Natural killer cell treated with Interleukin-12 subunit alpha and Interleukin-12 subunit beta and Interleukin-15 and Interleukin-18, amount 100 ng/mL, for 72 hours (primary cell): ENCODE measurements at regions not wholly inside any gene's neighbourhood (a gene's known extent, or its start where the extent isn't known, plus 50 kb on each side); places are given as distances from the start of the nearest gene placed in this dataset.

Source experiments
- ATAC-seq, 2 donors: fragments of 150-1000 bp; cut with Tn5 transposase in 1 of 2; sonication (Bioruptor Pico), chemical (Tn5 transposase) in 1 of 2; 2 replicates each; pipeline ENCODE4 v1.10.0; 2021
- DNase-seq: peaks from one replicate; pipeline ENCODE4 v3.0.0; 2022; ENCODE audit warnings: low spot score
- H3K27ac Mint-ChIP-seq, 2 donors: 1 replicate in 1 of 2; 2 replicates in 1 of 2; pipeline ENCODE4 v1.8.0; 2022; ENCODE audit warnings: mixed read lengths in 2 of 2, mild to moderate bottlenecking in 1 of 2, moderate library complexity in 1 of 2
- H3K27me3 Mint-ChIP-seq, 2 donors: 1 replicate in 1 of 2; 2 replicates in 1 of 2; pipeline ENCODE4 v1.8.0; 2022; ENCODE audit warnings: mixed read lengths in 2 of 2
- H3K36me3 Mint-ChIP-seq: one replicate; pipeline ENCODE4 v1.8.0; 2022; ENCODE audit warnings: mixed read lengths
- H3K4me1 Mint-ChIP-seq, 2 donors: 1 replicate in 1 of 2; 2 replicates in 1 of 2; pipeline ENCODE4 v1.8.0; 2022; ENCODE audit warnings: low read depth in 2 of 2, mixed read lengths in 2 of 2, mild to moderate bottlenecking in 1 of 2
- H3K4me3 Mint-ChIP-seq: one replicate; pipeline ENCODE4 v1.8.0; 2022; ENCODE audit warnings: mixed read lengths
- H3K9me3 Mint-ChIP-seq: 2 replicates; pipeline ENCODE4 v1.8.0; 2022; ENCODE audit warnings: mixed read lengths

GRCh38 chr13:111632906-111633305 lies 312.5 kb downstream of the TEX29 start:
- DNase-seq (no peak), ATAC-seq (no peak)
- no peaks in the 10 kb centered on the region for H3K9me3 Mint-ChIP-seq
- H3K27me3 Mint-ChIP-seq: peaks cover 0 to 10% of the 10 kb centered on the region in 2 donors
- no peaks in the 10 kb centered on the region for H3K4me1 Mint-ChIP-seq
- H3K4me3 Mint-ChIP-seq: no peak overlapping the region
- H3K27ac Mint-ChIP-seq: no peak overlapping the region
- no peaks in the 10 kb centered on the region for H3K36me3 Mint-ChIP-seq

- no peak for ATAC-seq
- no peaks in the 10 kb centered on the region for H3K9me3 Mint-ChIP-seq
Observed at GRCh38 chr13:111633401-111633800, 313.0 kb downstream of the TEX29 start.

GRCh38 chr13:111634410-111634809 lies 314.0 kb downstream of the TEX29 start:
- ATAC-seq: no peak
- peaks cover 0 to 10% of the 10 kb centered on the region in 2 donors for H3K27me3 Mint-ChIP-seq
- H3K4me3 Mint-ChIP-seq: no peak overlapping the region
- H3K36me3 Mint-ChIP-seq: no peaks in the 10 kb centered on the region
- no peak for DNase-seq
- H3K4me1 Mint-ChIP-seq: no peaks in the 10 kb centered on the region
- no peaks in the 10 kb centered on the region for H3K9me3 Mint-ChIP-seq
- no peak overlapping the region for H3K27ac Mint-ChIP-seq

More at GRCh38 chr13:111633401-111633800, 313.0 kb downstream of the TEX29 start:
- Mint-ChIP-seq H3K4me3 (no peak overlapping the region), H3K27ac (no peak overlapping the region), H3K36me3 (no peaks in the 10 kb centered on the region), H3K27me3 (peaks cover 0 to 10% of the 10 kb centered on the region in 2 donors), H3K4me1 (no peaks in the 10 kb centered on the region)
- no peak for DNase-seq

DNA sequence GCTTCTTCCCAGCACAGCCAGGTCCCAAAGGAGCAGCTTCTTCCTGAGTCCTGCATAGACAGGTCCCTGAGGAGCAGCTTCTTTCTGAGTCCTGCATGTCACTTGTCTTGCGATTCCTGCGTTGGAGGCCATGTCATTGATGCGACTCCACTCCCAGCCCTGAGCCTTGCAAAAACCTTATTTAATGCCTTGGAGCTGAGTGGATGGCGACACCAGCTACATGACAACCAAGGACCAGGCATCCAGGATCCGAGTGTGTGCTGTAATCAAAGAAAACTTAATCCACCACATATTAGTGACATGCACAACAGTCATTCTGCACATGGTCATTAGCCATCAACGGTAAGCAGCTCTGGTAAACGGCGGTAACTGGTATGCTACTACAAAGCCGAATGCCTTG lies 315.8 kb downstream of the TEX29 start:
- H3K36me3 Mint-ChIP-seq: no peaks in the 10 kb centered on the region

DNA sequence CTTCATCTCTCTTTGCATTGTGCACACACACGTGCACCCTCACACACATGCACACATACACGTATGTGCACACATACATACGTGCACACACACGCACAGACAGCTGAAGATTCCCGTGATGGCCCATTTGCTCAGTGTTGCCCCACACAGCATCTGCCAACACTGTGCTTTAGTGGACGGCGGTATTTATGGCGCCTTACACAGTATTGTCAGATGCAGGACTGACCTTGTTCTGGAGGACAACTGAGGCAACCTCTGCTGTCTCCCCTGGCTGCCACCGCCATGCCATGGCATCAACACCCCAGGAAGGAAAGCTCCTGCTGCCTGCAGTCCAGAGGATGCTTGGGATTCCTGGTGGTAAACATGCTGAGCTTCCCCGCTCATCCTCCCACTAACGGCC lies 316.4 kb downstream of the TEX29 start:
- ATAC-seq (no peak), DNase-seq (no peak)
- Mint-ChIP-seq H3K27ac (no peak overlapping the region), H3K4me1 (no peaks in the 10 kb centered on the region), H3K27me3 (peaks cover 0 to 10% of the 10 kb centered on the region in 2 donors), H3K36me3 (no peaks in the 10 kb centered on the region), H3K4me3 (no peak overlapping the region), H3K9me3 (no peaks in the 10 kb centered on the region)

More for the DNA sequence above, 315.8 kb downstream of the TEX29 start:
- no peak overlapping the region for H3K4me3 Mint-ChIP-seq
- no peaks in the 10 kb centered on the region for H3K4me1 Mint-ChIP-seq
- peaks cover 0 to 10% of the 10 kb centered on the region in 2 donors for H3K27me3 Mint-ChIP-seq
- no peaks in the 10 kb centered on the region for H3K9me3 Mint-ChIP-seq
- ATAC-seq (no peak), DNase-seq (no peak)
- no peak overlapping the region for H3K27ac Mint-ChIP-seq

- peaks cover 0 to 10% of the 10 kb centered on the region in 2 donors for H3K27me3 Mint-ChIP-seq
- no peaks in the 10 kb centered on the region for H3K9me3 Mint-ChIP-seq
- no peak overlapping the region for H3K4me3 Mint-ChIP-seq
- H3K4me1 Mint-ChIP-seq: no peaks in the 10 kb centered on the region
- H3K36me3 Mint-ChIP-seq: no peaks in the 10 kb centered on the region
- H3K27ac Mint-ChIP-seq: no peak overlapping the region
- ATAC-seq: no peak
- DNase-seq: no peak
Observed at GRCh38 chr13:111637365-111637764, 316.9 kb downstream of the TEX29 start.

DNA sequence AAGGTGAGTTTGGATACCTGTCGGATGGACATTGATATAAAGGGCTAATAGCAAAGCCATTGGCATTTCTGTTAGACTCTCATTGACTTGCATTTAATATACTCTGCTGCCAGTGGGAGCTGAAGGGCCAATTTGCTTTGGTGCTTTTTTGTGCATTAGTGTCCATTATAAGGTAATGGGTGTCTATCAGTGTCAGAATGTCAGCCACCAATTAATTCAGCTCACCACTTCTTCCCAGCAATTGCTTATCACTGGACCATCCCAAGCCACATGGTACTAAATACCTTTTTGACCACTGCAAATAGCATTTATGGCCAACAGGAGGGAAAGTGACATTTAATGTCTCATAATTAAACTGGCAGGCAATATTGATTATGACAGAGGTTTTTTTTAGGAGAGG lies 317.8 kb downstream of the TEX29 start:
- no peaks in the 10 kb centered on the region for H3K4me1 Mint-ChIP-seq
- H3K9me3 Mint-ChIP-seq: no peaks in the 10 kb centered on the region
- ATAC-seq (no peak), DNase-seq (no peak)
- no peak overlapping the region for H3K4me3 Mint-ChIP-seq
- no peaks in the 10 kb centered on the region for H3K36me3 Mint-ChIP-seq
- H3K27ac Mint-ChIP-seq: no peak overlapping the region
- H3K27me3 Mint-ChIP-seq: peaks cover 0 to 10% of the 10 kb centered on the region in 2 donors

DNA sequence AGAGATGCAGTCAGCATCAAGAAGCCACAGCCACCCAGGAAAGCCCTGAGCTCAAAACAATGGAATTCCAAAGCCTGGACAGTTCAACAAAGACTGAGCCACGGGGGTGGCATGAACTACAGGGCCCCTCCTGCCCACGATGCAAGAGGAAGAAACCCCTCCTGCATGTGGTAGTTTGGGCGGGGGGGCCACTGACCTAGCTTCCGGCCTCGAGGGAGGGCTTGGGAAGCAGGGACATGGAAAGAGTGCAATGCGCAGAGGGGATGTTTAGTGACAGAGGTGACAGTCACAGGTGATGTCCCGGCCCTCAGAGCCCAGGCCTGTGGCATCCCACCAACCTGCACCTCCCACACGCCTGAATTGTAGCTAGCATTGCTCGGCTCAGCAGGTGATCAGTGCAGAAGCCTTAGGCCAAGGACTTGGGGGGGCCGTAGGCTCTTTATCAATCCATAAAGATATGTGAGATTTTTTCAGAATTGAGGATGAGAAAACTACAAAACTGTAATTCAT lies 318.8 kb downstream of the TEX29 start:
- H3K27ac Mint-ChIP-seq: no peak overlapping the region
- H3K4me1 Mint-ChIP-seq: no peaks in the 10 kb centered on the region
- ATAC-seq: no peak

DNA sequence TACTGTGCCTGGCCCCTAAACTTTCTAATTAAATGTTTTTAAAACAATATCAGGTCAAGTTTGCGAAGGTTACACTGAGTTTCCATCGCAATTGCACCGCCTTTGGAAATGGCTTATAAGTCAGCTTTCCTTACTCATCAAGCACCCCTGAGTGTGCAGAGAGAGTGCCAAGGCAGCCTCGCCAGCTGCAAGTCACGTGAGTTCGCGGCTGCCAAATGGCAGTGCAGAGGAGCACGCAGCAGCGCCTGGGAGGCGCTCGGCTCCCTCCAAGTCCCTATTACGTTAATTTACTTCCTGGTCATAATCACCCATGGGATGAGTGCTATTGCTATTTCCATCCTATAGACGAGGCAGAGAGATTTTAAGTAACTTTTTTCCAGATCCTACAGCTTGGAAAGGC lies 319.6 kb downstream of the TEX29 start:
- ATAC-seq (no peak), DNase-seq (no peak)
- H3K4me1 Mint-ChIP-seq: no peaks in the 10 kb centered on the region
- no peaks in the 10 kb centered on the region for H3K9me3 Mint-ChIP-seq
- peaks cover 0 to 10% of the 10 kb centered on the region in 2 donors for H3K27me3 Mint-ChIP-seq
- no peak overlapping the region for H3K27ac Mint-ChIP-seq
- H3K4me3 Mint-ChIP-seq: no peak overlapping the region
- H3K36me3 Mint-ChIP-seq: no peaks in the 10 kb centered on the region

More for the DNA sequence above, 318.8 kb downstream of the TEX29 start:
- Mint-ChIP-seq H3K27me3 (peaks cover 0 to 10% of the 10 kb centered on the region in 2 donors), H3K9me3 (no peaks in the 10 kb centered on the region), H3K36me3 (no peaks in the 10 kb centered on the region), H3K4me3 (no peak overlapping the region)
- DNase-seq: no peak

GRCh38 chr13:111640476-111640875 lies 320.0 kb downstream of the TEX29 start:
- DNase-seq (no peak), ATAC-seq (no peak)
- Mint-ChIP-seq H3K36me3 (no peaks in the 10 kb centered on the region), H3K9me3 (no peaks in the 10 kb centered on the region), H3K4me3 (no peak overlapping the region), H3K4me1 (no peaks in the 10 kb centered on the region), H3K27me3 (peaks cover 0 to 10% of the 10 kb centered on the region in 2 donors), H3K27ac (no peak overlapping the region)

- no peaks in the 10 kb centered on the region for H3K4me1 Mint-ChIP-seq
- H3K4me3 Mint-ChIP-seq: no peak overlapping the region
- H3K27me3 Mint-ChIP-seq: peaks cover 3 to 12% of the 10 kb centered on the region in 2 donors
- H3K36me3 Mint-ChIP-seq: no peaks in the 10 kb centered on the region
- H3K9me3 Mint-ChIP-seq: no peaks in the 10 kb centered on the region
- H3K27ac Mint-ChIP-seq: no peak overlapping the region
- ATAC-seq (no peak), DNase-seq (no peak)
Observed at GRCh38 chr13:111642156-111642767, 321.8 kb downstream of the TEX29 start.

DNA sequence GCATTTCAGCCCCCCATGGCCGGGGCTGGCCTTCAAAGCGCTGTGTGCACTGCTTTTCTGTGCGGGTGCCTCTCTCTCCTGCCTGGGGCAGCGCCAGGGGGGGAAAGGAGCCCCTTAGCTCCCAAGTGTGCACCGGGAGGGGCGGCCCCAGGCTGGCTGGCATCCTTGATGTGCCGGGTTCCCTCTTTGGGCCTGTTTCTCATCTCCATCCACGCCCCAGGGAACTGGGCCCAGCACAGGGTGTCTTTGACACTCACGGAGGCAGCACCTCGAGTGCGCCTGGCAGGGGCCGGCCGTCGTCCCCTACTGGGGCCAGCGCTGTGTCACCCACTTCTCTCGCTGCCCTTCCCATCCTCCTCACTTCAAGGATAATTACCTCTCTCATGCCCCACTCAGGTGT lies 324.3 kb downstream of the TEX29 start:
- no peaks in the 10 kb centered on the region for H3K36me3 Mint-ChIP-seq
- DNase-seq (no peak), ATAC-seq (peak; percentile 16 to 36)
- no peak overlapping the region for H3K27ac Mint-ChIP-seq
- no peak overlapping the region for H3K4me3 Mint-ChIP-seq
- peaks cover 7 to 25% of the 10 kb centered on the region in 2 donors for H3K27me3 Mint-ChIP-seq
- no peaks in the 10 kb centered on the region for H3K4me1 Mint-ChIP-seq
- no peaks in the 10 kb centered on the region for H3K9me3 Mint-ChIP-seq

GRCh38 chr13:111645198-111645597 lies 324.8 kb downstream of the TEX29 start:
- DNase-seq: no peak
- Mint-ChIP-seq H3K9me3 (no peaks in the 10 kb centered on the region), H3K4me1 (no peaks in the 10 kb centered on the region), H3K27ac (no peak overlapping the region), H3K36me3 (no peaks in the 10 kb centered on the region), H3K27me3 (peaks cover 7 to 30% of the 10 kb centered on the region in 2 donors), H3K4me3 (no peak overlapping the region)
- ATAC-seq: peak; percentile 21 to 35

DNA sequence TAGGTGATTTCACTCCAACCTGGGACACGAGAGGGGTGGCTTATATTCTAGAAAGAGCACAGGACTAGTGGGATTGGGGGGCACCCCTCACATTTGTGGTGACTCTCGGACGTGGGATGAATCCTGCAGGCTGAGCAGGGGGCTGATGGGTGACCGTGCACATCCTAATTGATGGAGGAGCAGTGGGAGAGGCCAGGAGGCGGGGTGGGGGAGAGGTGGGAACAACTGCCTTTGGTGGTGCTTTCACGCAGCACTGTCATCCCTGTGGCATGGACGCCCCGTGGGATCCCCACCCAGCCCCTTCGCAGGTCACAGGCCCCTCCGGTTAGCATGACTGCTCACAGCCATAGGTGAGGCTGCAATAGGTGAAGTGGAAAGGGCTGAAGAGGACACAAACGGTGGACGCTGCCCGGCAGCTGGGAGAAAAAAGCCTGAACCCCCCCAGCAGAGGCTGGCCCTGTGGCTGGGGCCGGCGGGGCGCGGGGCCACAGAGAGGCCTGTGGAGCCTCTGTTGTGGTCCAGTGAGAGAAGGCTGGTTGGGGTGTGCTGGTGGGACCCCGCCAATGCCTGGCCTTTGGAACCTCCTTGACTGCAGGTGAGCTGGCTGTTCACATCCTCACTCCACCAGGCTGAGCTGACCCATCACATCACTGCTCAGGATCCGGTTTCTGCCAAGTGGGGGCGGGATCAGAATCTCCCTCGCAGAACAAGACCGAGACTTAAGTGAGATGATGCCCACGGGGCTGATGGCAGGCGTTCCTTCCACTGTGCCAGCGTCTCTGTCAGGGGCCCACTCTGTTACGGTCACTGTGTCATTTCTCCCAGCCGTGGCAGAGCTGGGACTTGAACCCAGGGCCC lies 325.4 kb downstream of the TEX29 start:
- Mint-ChIP-seq H3K27me3 (peaks cover 12 to 36% of the 10 kb centered on the region in 2 donors), H3K4me3 (no peak overlapping the region), H3K36me3 (no peaks in the 10 kb centered on the region), H3K27ac (no peak overlapping the region), H3K4me1 (no peaks in the 10 kb centered on the region), H3K9me3 (no peaks in the 10 kb centered on the region)
- DNase-seq (no peak), ATAC-seq (peak; percentile 20 to 50)
